Stomach (tissue), 8 donors: ENCODE measurements at regions not wholly inside any gene's neighbourhood (a gene's known extent, or its start where the extent isn't known, plus 50 kb on each side); places are given as distances from the start of the nearest gene placed in this dataset.

Experiments used
- DNase-seq, 2 donors: peaks; one replicate each; pipeline versions ENCODE4 v3.0.0 to v3.0.0-alpha.2; 2013 to 2019
- H3K27ac ChIP-seq, 5 donors: fragments of 200-600 bp in 4 of 5; sonication (generic) in 4 of 5; one replicate each; pipeline ENCODE4 v1.5.1; 2013 to 2019; ENCODE audit warnings: mild to moderate bottlenecking in 1 of 5, moderate library complexity in 1 of 5
- H3K27me3 ChIP-seq, 3 donors: fragments of 200-600 bp; sonication (generic); one replicate each; pipeline ENCODE4 v1.5.1; 2017 to 2019; ENCODE audit warnings: mixed run types in 1 of 3
- H3K36me3 ChIP-seq, 4 donors: fragments of 200-600 bp; sonication (generic); 1 replicate in 3 of 4; 2 replicates in 1 of 4; pipeline ENCODE4 v1.5.1; 2016 to 2019
- H3K4me1 ChIP-seq, 4 donors: fragments of 200-600 bp; sonication (generic); one replicate each; pipeline ENCODE4 v1.5.1; 2016 to 2019
- H3K4me3 ChIP-seq, 4 donors: fragments of 200-600 bp; sonication (generic) in 3 of 4; one replicate each; pipeline ENCODE4 v1.5.1; 2016 to 2019; ENCODE audit warnings: mild to moderate bottlenecking in 1 of 4
- H3K9me3 ChIP-seq, 4 donors: fragments of 200-600 bp; sonication (generic); one replicate each; pipeline ENCODE4 v1.5.1; 2016 to 2019
- CTCF ChIP-seq, 7 experiments: fragments of 450-650 bp in 4 of 7; fragments of 200-600 bp in 3 of 7; sonication (generic) in 3 of 7; IDR thresholded peaks; one replicate each; pipeline ENCODE4 v1.5.1; 2016 to 2019; ENCODE audit warnings: antibody characterized with exemption in 7 of 7, control low read depth in 2 of 7, mild to moderate bottlenecking in 1 of 7
- EP300 ChIP-seq: sonication (generic); formaldehyde crosslinking; IDR thresholded peaks from one replicate; pipeline ENCODE4 v1.6.1; 2017; ENCODE audit warnings: antibody characterized with exemption
- POLR2A ChIP-seq, 4 donors: fragments of 450-650 bp; IDR thresholded peaks; one replicate each; pipeline ENCODE4 v1.6.1; 2016; ENCODE audit warnings: antibody characterized with exemption in 4 of 4, control low read depth in 2 of 4, mild to moderate bottlenecking in 1 of 4, moderate library complexity in 1 of 4
- POLR2AphosphoS5 ChIP-seq, 3 donors: sonication (generic); formaldehyde crosslinking; IDR thresholded peaks; one replicate each; pipeline ENCODE4 v1.6.1; 2016; ENCODE audit warnings: antibody characterized with exemption in 3 of 3
- WGBS, 5 donors: extraction: QIAGEN DNeasy Blood & Tissue Kit in 3 of 5; methylation state at CpG; one replicate each; pipeline versions ENCODE4 v1.1.5 to v1.1.7; 2013 to 2018; 5-methylcytosine and 5-hydroxymethylcytosine counted together
- intact Hi-C: fragments of 100-400 bp; cut with DNase I; formaldehyde crosslinking; loops from one replicate; pipeline ENCODE4 v1.15.1; 2023; ENCODE audit warnings: low total_unique reads
- donor health status: healthy with polysubstance abuse.
- donor health status: Bipolar disorder and iron deficiency.
- donor health status: healthy.

- intact Hi-C loops, result no loop called here
- no peaks in the 10 kb centered on the region for H3K9me3 ChIP-seq
- TF ChIP-seq EP300 (no peak), POLR2A (IDR thresholded peaks at IDR 0.05) (no peak), POLR2AphosphoS5 (IDR thresholded peaks at IDR 0.05) (no peak)
- WGBS, 5 donors, result 67 to 80% (median 72%) methylated on average over 1 of the region's 1 CpG
- no peaks in the 10 kb centered on the region for H3K36me3 ChIP-seq
- H3K27ac ChIP-seq, result no peak overlapping the region
- H3K4me3 ChIP-seq, result no peak overlapping the region
- no peak for DNase-seq
- no peaks in the 10 kb centered on the region for H3K4me1 ChIP-seq
- H3K27me3 ChIP-seq, result no peaks in the 10 kb centered on the region
These were observed 92.7 kb upstream of the COL3A1 start for GRCh38 chr2:188881434-188881833.

- intact Hi-C loops, result no loop called here
These were observed 90.1 kb upstream of the COL3A1 start for GRCh38 chr2:188884046-188884445.

GRCh38 chr2:188884517-188884916, 89.7 kb upstream of the COL3A1 start:
- H3K27ac ChIP-seq, result peak overlapping the region in 1 of 5 donors; percentile 58
- 62 to 81% (median 75%) methylated on average over 3 of the region's 3 CpGs for WGBS, 5 donors
- no peaks in the 10 kb centered on the region for H3K4me1 ChIP-seq
- TF ChIP-seq CTCF (IDR thresholded peaks at IDR 0.05), result no peak
- intact Hi-C loops, result no loop called here
- no peak overlapping the region for H3K4me3 ChIP-seq
- H3K36me3 ChIP-seq, result no peaks in the 10 kb centered on the region
- no peaks in the 10 kb centered on the region for H3K27me3 ChIP-seq
- DNase-seq, result no peak
- H3K9me3 ChIP-seq, result peaks cover 0 to 8% (median 3%) of the 10 kb centered on the region in 4 donors

More at GRCh38 chr2:188884046-188884445, 90.1 kb upstream of the COL3A1 start:
- Histone ChIP-seq H3K9me3 (peaks cover 0 to 3% (median 1%) of the 10 kb centered on the region in 4 donors), H3K27me3 (no peaks in the 10 kb centered on the region), H3K27ac (peak overlapping the region in 2 of 5 donors; percentile 29 to 58), H3K36me3 (no peaks in the 10 kb centered on the region), H3K4me1 (no peaks in the 10 kb centered on the region), H3K4me3 (no peak overlapping the region)
- 62 to 92% (median 77%) methylated on average over 1 of the region's 1 CpG for WGBS, 5 donors
- DNase-seq, result peak in 1 of 2 donors; percentile 46
- TF ChIP-seq POLR2AphosphoS5 (IDR thresholded peaks at IDR 0.05) (peak in 1 of 3 donors; percentile 24), CTCF (IDR thresholded peaks at IDR 0.05) (no peak), EP300 (no peak), POLR2A (IDR thresholded peaks at IDR 0.05) (no peak)

- DNase-seq, result no peak
- H3K9me3 ChIP-seq, result peaks cover 0 to 18% (median 5%) of the 10 kb centered on the region in 4 donors
- intact Hi-C loops, result no loop called here
- no peak overlapping the region for H3K27ac ChIP-seq
- WGBS, 5 donors, result 89 to 96% (median 92%) methylated on average over 2 of the region's 2 CpGs
- H3K36me3 ChIP-seq, result no peaks in the 10 kb centered on the region
- H3K4me3 ChIP-seq, result no peak overlapping the region
- TF ChIP-seq CTCF (IDR thresholded peaks at IDR 0.05), result no peak
- TF ChIP-seq POLR2A (IDR thresholded peaks at IDR 0.05), result no peak
- TF ChIP-seq EP300, result no peak
- H3K4me1 ChIP-seq, result peaks cover 0 to 5% (median 0%) of the 10 kb centered on the region in 4 donors
- no peaks in the 10 kb centered on the region for H3K27me3 ChIP-seq
These were observed 85.0 kb upstream of the COL3A1 start for GRCh38 chr2:188889187-188889586.

GRCh38 chr2:188890755-188891154, 83.4 kb upstream of the COL3A1 start:
- no peak for TF ChIP-seq POLR2AphosphoS5 (IDR thresholded peaks at IDR 0.05)
- TF ChIP-seq EP300, result no peak
- TF ChIP-seq CTCF (IDR thresholded peaks at IDR 0.05), result no peak
- TF ChIP-seq POLR2A (IDR thresholded peaks at IDR 0.05), result no peak
- Histone ChIP-seq H3K9me3 (peaks cover 0 to 18% (median 5%) of the 10 kb centered on the region in 4 donors), H3K27me3 (no peaks in the 10 kb centered on the region), H3K27ac (no peak overlapping the region), H3K36me3 (no peaks in the 10 kb centered on the region), H3K4me3 (no peak overlapping the region), H3K4me1 (peaks cover 0 to 5% (median 0%) of the 10 kb centered on the region in 4 donors)
- 70 to 81% (median 75%) methylated on average over 13 of the region's 13 CpGs for WGBS, 5 donors
- intact Hi-C loops, result no loop called here
- DNase-seq, result no peak
